HL-60 (cell line): ENCODE measurements at regions not wholly inside any gene's neighbourhood (a gene's known extent, or its start where the extent isn't known, plus 50 kb on each side); places are given as distances from the start of the nearest gene placed in this dataset.

Experiments
- DNase-seq, 2 experiments: peaks; one replicate each; pipeline ENCODE4 v3.0.0-alpha.2; 2010 to 2020; ENCODE audit warnings: low read depth in 1 of 2, low spot score in 1 of 2
- H3K27ac ChIP-seq: fragments of 250-450 bp; sonication (Bioruptor Pico); replicated peaks from 2 replicates; pipeline ENCODE4 v1.5.1; 2020; ENCODE audit warnings: mild to moderate bottlenecking, moderate library complexity
- H3K27me3 ChIP-seq: fragments of 250-450 bp; sonication (Bioruptor Pico); 2 replicates; pipeline ENCODE4 v1.5.1; 2021; ENCODE audit warnings: mild to moderate bottlenecking, moderate library complexity; ENCODE audit not compliant: insufficient read depth, poor library complexity, severe bottlenecking
- H3K4me3 ChIP-seq: replicated peaks from 2 replicates; pipeline ENCODE4 v1.5.1; 2011; ENCODE audit warnings: mild to moderate bottlenecking, control low read depth, low read length; ENCODE audit not compliant: insufficient read depth
- GABPA ChIP-seq: IDR thresholded peaks from 2 replicates; pipeline ENCODE4 v1.6.1; 2012; ENCODE audit warnings: low read depth
- TF ChIP-seq, protein P1 (sequence below): IDR thresholded peaks from one replicate; pipeline ENCODE4 v1.5.1; 2011; ENCODE audit warnings: low read length, control low read depth, inconsistent platforms; ENCODE audit not compliant: insufficient read depth

DNA sequence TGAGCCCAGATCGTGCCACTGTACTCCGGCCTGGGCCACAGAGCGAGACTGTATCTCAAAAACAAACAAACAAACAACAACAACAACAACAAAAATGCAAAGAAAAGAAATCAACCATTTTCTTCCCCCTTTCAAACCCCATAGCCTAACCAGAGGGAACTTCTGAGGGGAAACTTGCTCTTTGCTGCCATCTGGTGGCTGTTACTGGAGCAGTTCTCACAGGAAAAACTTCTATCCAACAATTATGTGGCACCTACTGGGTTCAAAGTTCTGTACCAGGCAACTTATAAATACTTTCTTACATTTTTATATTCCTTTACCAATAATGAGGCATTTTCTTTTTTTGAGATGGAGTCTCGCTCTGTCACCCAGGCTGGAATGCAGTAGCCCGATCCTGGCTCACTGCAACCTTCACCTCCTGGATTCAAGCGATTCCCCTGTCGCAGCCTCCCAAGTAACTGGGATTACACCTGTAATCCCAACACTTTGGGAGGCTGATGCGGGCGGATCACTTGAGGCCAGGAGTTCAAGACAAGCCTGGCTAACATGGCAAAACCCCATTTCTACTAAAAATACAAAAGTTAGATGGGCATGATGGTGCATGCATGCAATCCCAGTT is 50.9 kb upstream of the BICDL1 start:
- Histone ChIP-seq H3K27ac (no peak overlapping the region), H3K27me3 (no peaks in the 10 kb centered on the region), H3K4me3 (no peak overlapping the region)
- peak; percentile 3 to 46 for DNase-seq
- TF ChIP-seq, protein P1, sequence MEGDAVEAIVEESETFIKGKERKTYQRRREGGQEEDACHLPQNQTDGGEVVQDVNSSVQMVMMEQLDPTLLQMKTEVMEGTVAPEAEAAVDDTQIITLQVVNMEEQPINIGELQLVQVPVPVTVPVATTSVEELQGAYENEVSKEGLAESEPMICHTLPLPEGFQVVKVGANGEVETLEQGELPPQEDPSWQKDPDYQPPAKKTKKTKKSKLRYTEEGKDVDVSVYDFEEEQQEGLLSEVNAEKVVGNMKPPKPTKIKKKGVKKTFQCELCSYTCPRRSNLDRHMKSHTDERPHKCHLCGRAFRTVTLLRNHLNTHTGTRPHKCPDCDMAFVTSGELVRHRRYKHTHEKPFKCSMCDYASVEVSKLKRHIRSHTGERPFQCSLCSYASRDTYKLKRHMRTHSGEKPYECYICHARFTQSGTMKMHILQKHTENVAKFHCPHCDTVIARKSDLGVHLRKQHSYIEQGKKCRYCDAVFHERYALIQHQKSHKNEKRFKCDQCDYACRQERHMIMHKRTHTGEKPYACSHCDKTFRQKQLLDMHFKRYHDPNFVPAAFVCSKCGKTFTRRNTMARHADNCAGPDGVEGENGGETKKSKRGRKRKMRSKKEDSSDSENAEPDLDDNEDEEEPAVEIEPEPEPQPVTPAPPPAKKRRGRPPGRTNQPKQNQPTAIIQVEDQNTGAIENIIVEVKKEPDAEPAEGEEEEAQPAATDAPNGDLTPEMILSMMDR, result peak; percentile 71
- TF ChIP-seq GABPA, result no peak
